Activated T-cell treated with anti-CD3 and anti-CD28 coated beads, Interleukin-2, amount 50 U/mL, for 72 hours (primary cell): ENCODE measurements at regions not wholly inside any gene's neighbourhood (a gene's known extent, or its start where the extent isn't known, plus 50 kb on each side); places are given as distances from the start of the nearest gene placed in this dataset.
"Not testable (repeated sequence)": the region's sequence is repeated elsewhere in the genome, so short reads cannot be mapped to it uniquely, and the experiment has no call there.

Experiments
- ATAC-seq, 2 donors: fragments of 150-1000 bp; cut with Tn5 transposase; replicated peaks in 1 of 2; 2 replicates each; pipeline ENCODE4 v1.10.0; 2021; ENCODE audit warnings: moderate library complexity in 2 of 2, mild to moderate bottlenecking in 1 of 2
- DNase-seq, 2 donors: peaks; one replicate each; pipeline ENCODE4 v3.0.0; 2021 to 2022; ENCODE audit warnings: mixed read lengths in 1 of 2
- H3K27ac Mint-ChIP-seq: one replicate; pipeline ENCODE4 v1.8.0; 2022; ENCODE audit warnings: mild to moderate bottlenecking, moderate library complexity, mixed read lengths
- H3K27me3 Mint-ChIP-seq: one replicate; pipeline ENCODE4 v1.8.0; 2022; ENCODE audit warnings: low read depth, mixed read lengths
- H3K36me3 Mint-ChIP-seq, 2 donors: one replicate each; pipeline ENCODE4 v1.8.0; 2022; ENCODE audit warnings: mixed read lengths in 2 of 2, mild to moderate bottlenecking in 1 of 2; ENCODE audit not compliant: insufficient read depth in 2 of 2
- H3K4me1 Mint-ChIP-seq: one replicate; pipeline ENCODE4 v1.8.0; 2022; ENCODE audit warnings: low read depth, mixed read lengths
- H3K4me3 Mint-ChIP-seq, 2 donors: one replicate each; pipeline ENCODE4 v1.8.0; 2022; ENCODE audit warnings: mild to moderate bottlenecking in 2 of 2, mixed read lengths in 2 of 2, moderate library complexity in 2 of 2
- H3K9me3 Mint-ChIP-seq, 2 donors: one replicate each; pipeline ENCODE4 v1.8.0; 2022; ENCODE audit warnings: mixed read lengths in 2 of 2

DNA sequence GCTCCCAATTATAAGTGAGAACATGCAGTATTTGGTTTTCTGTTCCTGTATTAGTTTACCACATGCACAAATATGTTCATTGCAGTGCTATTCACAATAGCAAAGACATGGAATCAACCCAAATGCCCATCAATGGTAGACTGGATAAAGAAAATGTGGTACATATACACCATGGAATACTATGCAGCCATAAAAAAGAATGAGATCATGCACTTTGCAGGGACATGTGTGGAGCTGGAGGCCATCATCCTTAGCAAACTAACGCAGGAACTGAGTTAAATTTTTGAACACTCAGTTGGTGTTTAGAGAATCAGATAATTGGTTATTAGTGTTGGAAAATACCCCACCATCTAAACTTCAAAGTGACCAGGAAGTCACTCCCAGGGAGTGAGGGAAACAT, 111.2 kb upstream of the LYZL2 start:
- H3K9me3 Mint-ChIP-seq, H3K27ac Mint-ChIP-seq, H3K36me3 Mint-ChIP-seq, DNase-seq, H3K27me3 Mint-ChIP-seq, H3K4me3 Mint-ChIP-seq, ATAC-seq: not testable (repeated sequence)
- H3K4me1 Mint-ChIP-seq, result peaks cover 41% of the 10 kb centered on the region

DNA sequence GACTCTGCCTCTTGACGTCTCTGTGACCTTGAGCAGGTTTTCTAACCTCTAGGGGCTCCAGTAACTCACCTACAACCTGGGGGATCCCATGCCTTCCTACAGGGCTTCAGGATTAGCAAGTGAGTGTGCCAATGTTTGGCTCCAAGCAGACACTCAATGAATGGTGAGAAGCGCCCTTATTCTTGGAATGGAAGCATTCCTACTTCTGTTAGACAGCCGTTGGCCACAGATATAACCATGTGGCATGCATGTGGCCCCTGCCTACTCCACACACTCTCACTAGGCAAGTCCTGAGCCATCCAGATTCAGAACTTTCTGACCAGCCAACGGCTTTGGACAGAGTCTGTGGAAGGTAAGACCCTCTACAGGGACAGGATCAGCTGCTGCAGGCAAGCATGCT, 108.9 kb upstream of the LYZL2 start:
- H3K36me3 Mint-ChIP-seq, result peaks cover 0 to 4% of the 10 kb centered on the region in 2 donors
- DNase-seq (no peak), ATAC-seq (no peak)
- no peak overlapping the region for H3K4me3 Mint-ChIP-seq
- H3K27ac Mint-ChIP-seq, result no peak overlapping the region
- peaks cover 55% of the 10 kb centered on the region for H3K4me1 Mint-ChIP-seq
- H3K27me3 Mint-ChIP-seq, result no peaks in the 10 kb centered on the region
- H3K9me3 Mint-ChIP-seq, result peaks cover 2% of the 10 kb centered on the region in 2 donors

DNA sequence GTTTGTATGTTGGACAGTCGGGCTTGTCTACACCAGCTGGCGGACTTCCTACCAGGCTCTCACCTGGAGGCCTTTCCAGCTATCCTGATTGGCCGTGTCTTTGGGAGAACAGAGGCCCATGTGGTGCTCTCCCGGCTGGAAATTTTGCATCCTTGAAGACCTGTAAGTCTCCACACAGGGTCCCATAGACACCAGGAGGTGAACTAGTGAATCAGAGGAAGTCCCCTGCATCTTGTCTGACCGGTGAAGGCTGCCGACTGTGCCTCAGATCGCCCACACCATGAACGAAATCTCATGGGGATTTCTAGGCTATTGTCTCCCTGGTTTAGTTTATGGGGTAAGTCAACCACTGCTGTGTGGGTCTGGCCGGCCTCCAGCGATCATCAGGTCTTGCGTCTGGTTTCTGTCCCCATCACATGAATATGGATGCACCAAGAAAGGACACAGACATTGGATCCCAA, 108.4 kb upstream of the LYZL2 start:
- no peaks in the 10 kb centered on the region for H3K27me3 Mint-ChIP-seq
- H3K9me3 Mint-ChIP-seq, result peaks cover 2% of the 10 kb centered on the region in 2 donors
- H3K4me3 Mint-ChIP-seq, result no peak overlapping the region
- H3K27ac Mint-ChIP-seq, result no peak overlapping the region
- H3K4me1 Mint-ChIP-seq, result peaks cover 54% of the 10 kb centered on the region
- ATAC-seq, result peak; percentile 35 to 37
- DNase-seq, result peak; percentile 19 to 32
- H3K36me3 Mint-ChIP-seq, result peaks cover 0 to 4% of the 10 kb centered on the region in 2 donors

DNA sequence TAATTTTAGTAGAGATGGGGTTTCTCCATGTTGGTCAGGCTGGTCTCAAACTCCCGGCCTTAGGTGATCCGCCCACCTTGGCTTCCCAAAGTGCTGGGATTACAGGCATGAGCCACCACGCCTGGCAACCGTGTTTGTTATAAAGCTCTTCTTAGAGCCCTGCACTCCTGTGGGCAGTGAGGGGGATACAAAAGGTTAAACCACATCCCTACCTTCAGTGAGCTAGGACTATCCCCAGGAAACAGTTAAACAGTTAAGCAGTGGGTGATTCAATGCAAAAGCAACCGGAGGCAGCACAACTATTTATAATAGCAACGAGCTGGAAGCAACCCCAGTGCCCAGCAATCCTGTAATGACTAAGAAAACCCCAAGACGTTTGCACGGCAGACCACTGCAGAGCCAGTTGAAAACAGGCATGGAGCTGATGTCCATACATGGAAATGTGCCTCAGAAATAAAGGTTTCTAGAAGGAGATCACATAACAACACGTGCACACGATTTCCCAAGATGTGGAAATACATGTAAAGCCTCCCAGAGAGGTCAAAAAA, 107.2 kb upstream of the LYZL2 start:
- Mint-ChIP-seq H3K27me3 (no peaks in the 10 kb centered on the region), H3K27ac (peak overlapping the region; percentile 80), H3K36me3 (peaks cover 0 to 5% of the 10 kb centered on the region in 2 donors), H3K4me3 (peak overlapping the region; percentile 56 to 64), H3K9me3 (peaks cover 2% of the 10 kb centered on the region in 2 donors), H3K4me1 (peaks cover 42% of the 10 kb centered on the region)
- ATAC-seq (peak; percentile 92 to 95), DNase-seq (peak; percentile 57 to 65)

DNA sequence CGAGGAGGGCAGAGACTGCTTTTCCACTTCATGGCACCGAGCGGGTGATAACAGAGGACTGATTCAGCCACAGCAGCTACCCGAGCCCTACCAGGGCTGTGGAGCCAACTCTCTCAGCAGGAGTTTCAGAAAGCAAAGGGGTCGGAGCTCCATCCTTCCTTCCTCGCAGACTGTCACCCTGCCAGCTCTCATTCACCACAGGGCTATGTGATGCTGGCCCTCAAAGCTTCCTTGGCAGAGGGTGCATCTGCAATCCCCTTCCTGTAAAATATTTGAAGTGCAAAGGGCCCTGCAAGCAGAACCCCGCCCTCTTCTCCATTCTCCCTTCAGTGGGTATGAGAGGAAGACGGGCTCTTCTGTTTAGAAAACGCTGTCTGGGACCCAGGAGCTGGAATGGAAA, 105.3 kb upstream of the LYZL2 start:
- Mint-ChIP-seq H3K36me3 (peaks cover 0 to 5% of the 10 kb centered on the region in 2 donors), H3K27me3 (no peaks in the 10 kb centered on the region), H3K4me3 (no peak overlapping the region), H3K4me1 (peaks cover 40% of the 10 kb centered on the region), H3K9me3 (no peaks in the 10 kb centered on the region), H3K27ac (no peak overlapping the region)
- ATAC-seq (no peak), DNase-seq (no peak)

DNA sequence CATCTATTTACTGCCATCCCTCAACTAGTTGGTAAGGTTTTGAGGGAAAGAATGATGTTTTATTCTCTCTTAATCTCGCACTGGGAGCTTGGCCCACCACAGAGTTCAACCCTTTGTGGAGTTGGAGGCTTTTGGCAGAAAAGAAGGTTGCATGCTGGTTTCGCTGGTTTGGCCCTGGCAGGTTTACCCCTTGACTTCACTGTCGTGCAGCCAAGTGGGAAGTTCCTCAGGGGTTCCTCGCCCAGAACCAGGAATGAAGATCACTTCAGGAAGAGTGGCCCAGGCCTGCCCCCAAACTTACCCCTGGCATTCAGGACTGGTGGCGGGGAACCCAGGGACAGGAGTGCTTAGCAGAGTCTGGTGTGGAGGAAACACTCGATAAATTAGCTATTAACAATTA, 103.1 kb upstream of the LYZL2 start:
- no peak overlapping the region for H3K27ac Mint-ChIP-seq
- H3K9me3 Mint-ChIP-seq, result no peaks in the 10 kb centered on the region

DNA sequence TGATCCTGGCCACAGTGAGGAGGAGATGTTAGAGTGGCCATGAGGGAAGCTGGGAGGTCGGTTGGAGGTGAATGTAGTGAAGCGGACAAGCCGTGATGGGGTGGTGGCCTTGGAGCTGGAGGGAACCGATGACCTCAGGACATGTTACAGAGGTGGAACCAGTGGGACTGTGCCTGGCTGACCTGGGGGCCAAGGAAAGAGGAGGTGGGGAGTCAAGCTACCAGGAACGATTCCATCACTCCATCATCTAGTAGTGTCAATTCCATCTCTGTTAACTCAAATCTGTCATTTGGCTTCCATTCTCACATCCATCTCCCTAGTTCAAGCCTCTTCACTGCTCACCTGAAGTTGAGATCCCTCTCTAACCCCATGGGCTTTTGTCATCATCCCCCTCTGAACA, 102.4 kb upstream of the LYZL2 start:
- DNase-seq, result no peak
- H3K36me3 Mint-ChIP-seq, result peaks cover 0 to 1% of the 10 kb centered on the region in 2 donors

More for the DNA sequence above, 103.1 kb upstream of the LYZL2 start:
- Mint-ChIP-seq H3K4me1 (peaks cover 32% of the 10 kb centered on the region), H3K36me3 (peaks cover 0 to 1% of the 10 kb centered on the region in 2 donors), H3K27me3 (no peaks in the 10 kb centered on the region), H3K4me3 (no peak overlapping the region)
- DNase-seq (no peak), ATAC-seq (no peak)

DNA sequence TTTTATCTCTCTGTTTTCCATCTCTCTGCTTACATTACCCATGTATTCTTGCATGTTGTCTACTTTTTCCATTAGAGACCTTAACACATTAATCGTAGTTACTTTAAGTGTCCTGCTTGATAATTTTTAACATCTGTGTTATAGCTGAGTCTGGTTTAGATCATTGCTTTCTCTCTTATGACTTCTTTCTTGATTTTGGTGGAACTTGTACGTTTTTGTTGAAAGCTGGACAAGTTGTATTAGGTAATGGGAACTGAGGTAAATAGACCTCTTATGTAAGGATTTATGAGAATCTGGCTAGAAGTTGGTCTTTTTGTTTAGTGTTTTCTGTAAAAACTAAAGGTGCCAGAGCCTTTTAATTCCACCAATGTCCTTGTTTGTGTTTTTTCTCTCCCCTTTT, 100.8 kb upstream of the LYZL2 start:
- no peaks in the 10 kb centered on the region for H3K27me3 Mint-ChIP-seq
- H3K4me3 Mint-ChIP-seq, result no peak overlapping the region
- ATAC-seq, result no peak
- no peak for DNase-seq
- no peaks in the 10 kb centered on the region for H3K9me3 Mint-ChIP-seq
- peaks cover 0 to 1% of the 10 kb centered on the region in 2 donors for H3K36me3 Mint-ChIP-seq
- peaks cover 32% of the 10 kb centered on the region for H3K4me1 Mint-ChIP-seq
- H3K27ac Mint-ChIP-seq, result no peak overlapping the region

More for the DNA sequence above, 102.4 kb upstream of the LYZL2 start:
- Mint-ChIP-seq H3K27ac (no peak overlapping the region), H3K4me3 (no peak overlapping the region), H3K27me3 (no peaks in the 10 kb centered on the region), H3K9me3 (no peaks in the 10 kb centered on the region), H3K4me1 (peaks cover 29% of the 10 kb centered on the region)
- ATAC-seq, result no peak

DNA sequence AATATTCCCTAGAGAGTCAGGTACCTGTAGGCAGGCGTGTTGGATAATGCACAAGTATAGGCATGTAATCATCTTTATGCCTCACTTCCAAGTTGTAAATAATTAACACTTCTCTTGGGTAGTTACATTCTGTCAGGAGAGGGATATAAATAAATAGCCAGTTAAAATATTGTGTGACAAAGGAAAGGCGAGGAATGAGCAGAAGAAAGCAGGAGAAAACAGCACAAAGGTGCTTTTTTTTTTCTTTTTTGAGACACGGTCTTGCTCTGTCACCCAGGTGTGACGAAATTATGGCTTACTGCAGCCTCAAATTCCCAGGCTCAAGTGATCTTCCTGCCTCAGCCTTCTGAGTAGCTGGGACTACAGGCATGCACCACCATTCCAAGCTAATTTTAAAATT, 99.2 kb upstream of the LYZL2 start:
- peaks cover 24% of the 10 kb centered on the region for H3K4me1 Mint-ChIP-seq
- DNase-seq, result no peak
- H3K27me3 Mint-ChIP-seq, result no peaks in the 10 kb centered on the region
- H3K4me3 Mint-ChIP-seq, result no peak overlapping the region
- H3K27ac Mint-ChIP-seq, result no peak overlapping the region
- H3K36me3 Mint-ChIP-seq, result peaks cover 0 to 1% of the 10 kb centered on the region in 2 donors
- H3K9me3 Mint-ChIP-seq, result no peaks in the 10 kb centered on the region
- ATAC-seq, result no peak

DNA sequence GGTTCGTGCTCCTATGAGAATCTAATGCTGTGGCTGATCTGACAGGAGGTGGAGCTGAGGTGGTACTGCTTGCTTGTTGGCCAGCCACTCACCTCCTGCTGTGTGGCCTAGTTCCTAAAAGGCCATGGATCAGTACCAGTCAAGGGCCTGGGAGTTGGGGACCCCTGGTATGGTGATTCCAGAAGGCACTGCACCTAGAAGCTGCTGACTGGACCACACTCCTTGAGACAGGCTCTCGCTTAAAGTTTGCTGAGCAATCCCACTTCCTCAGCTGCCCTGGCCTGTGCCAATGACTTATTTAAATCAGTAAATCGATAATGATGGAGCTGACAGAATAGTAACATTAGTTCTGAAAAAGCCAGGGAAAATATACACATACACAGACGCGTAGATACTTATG, 98.6 kb upstream of the LYZL2 start:
- Mint-ChIP-seq H3K36me3 (peaks cover 0 to 1% of the 10 kb centered on the region in 2 donors), H3K4me3 (no peak overlapping the region), H3K27ac (no peak overlapping the region), H3K9me3 (no peaks in the 10 kb centered on the region), H3K27me3 (no peaks in the 10 kb centered on the region), H3K4me1 (peaks cover 24% of the 10 kb centered on the region)
- DNase-seq (no peak), ATAC-seq (no peak)

DNA sequence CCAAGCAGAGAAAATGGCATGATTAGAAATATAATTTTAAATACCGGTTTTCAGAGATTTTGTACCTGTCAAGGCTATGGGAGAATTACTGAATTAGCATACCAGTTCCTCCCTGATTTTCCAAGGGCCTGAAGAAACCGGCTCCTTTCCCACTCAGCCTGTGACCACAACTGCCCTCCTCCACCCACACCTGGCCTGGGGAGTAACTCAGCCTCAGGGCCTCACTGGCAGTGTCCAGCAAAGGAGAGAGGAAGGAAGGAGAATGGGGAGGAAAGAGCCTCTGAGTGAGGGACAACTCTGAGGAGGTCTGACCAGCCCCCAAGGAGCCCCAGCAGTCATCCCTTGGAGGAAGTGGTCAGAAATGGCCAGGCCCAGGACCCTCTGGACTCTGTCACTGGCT, 98.0 kb upstream of the LYZL2 start:
- DNase-seq, result no peak
- ATAC-seq, result no peak
- no peaks in the 10 kb centered on the region for H3K27me3 Mint-ChIP-seq
- peaks cover 24% of the 10 kb centered on the region for H3K4me1 Mint-ChIP-seq
- H3K27ac Mint-ChIP-seq, result no peak overlapping the region
- H3K9me3 Mint-ChIP-seq, result no peaks in the 10 kb centered on the region
- no peak overlapping the region for H3K4me3 Mint-ChIP-seq
- peaks cover 0 to 1% of the 10 kb centered on the region in 2 donors for H3K36me3 Mint-ChIP-seq

DNA sequence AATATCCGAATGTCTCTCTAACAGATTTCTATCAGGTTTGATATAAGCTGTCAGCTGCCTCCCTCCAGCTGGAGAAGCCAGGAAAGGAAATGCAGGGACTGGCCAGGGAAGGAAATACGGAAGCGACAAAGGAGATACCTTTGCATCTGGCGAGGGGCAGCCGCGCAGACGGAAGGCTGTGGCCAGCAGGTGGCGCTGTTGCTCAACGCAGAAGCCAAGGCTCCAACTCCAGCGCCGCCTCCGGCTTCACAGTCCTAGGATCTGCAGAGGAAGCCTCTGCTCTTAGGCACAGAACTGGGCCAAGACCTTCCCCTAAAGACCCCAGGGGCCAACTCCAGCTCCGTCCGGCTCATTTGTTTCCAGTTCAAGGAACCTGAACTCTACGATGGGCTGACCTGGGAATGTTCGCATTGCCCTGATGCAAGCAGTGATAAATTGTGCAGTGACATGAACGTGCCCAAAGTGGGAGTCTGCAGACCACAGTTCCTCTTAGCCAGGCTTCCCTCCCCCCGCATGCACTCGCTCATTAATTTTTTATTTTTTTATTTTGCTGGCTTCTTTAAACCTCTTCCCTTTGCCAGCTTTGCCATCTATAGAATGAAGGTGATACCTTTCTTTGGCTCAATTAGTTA, 97.3 kb upstream of the LYZL2 start:
- peak overlapping the region in 1 of 2 donors; percentile 37 for H3K4me3 Mint-ChIP-seq
- H3K27me3 Mint-ChIP-seq, H3K9me3 Mint-ChIP-seq, H3K36me3 Mint-ChIP-seq, H3K27ac Mint-ChIP-seq: not testable (repeated sequence)
- ATAC-seq (peak; percentile 92 to 96), DNase-seq (peak; percentile 83 to 90)
- peaks cover 24% of the 10 kb centered on the region for H3K4me1 Mint-ChIP-seq

DNA sequence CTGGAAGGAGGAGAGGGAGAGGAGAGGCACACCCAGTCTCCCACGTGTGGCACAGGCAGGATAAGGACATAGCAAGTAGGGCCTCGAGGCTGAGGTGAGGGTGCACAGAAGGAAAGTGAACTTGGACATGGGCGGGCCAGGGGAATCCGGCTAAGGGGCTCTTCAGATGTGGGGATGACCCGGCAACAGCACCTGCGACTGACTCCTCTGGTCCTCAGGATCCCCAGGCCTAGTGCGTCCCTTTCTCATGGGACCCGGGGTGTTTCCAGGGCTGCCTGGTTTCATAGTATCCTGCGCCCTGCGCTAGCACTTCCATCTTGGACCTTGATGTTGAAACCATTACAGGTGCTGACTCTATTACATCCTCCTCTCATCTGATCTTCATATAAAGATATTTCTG, 96.1 kb upstream of the LYZL2 start:
- Mint-ChIP-seq H3K4me3 (no peak overlapping the region), H3K9me3 (no peaks in the 10 kb centered on the region), H3K36me3 (no peaks in the 10 kb centered on the region), H3K27ac (no peak overlapping the region), H3K27me3 (no peaks in the 10 kb centered on the region), H3K4me1 (peaks cover 24% of the 10 kb centered on the region)
- ATAC-seq (no peak), DNase-seq (no peak)

DNA sequence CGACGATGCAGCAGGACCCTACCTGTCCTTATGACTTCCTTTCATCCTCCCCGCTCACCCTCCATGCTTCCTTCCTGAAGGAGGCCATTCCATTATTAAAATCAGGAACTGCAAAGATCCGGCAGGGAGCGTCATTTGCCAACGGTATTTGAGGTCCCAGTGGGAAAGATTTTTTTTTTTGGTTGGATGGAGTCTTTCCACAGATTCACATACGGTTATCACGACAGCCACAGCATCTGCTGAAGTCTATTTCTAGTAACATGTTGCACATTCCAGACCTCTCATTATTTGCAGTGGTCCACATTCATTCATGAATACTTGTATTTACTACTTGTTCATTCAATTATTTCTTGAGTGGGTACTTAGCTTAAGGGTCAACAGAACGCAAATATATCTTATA, 94.7 kb upstream of the LYZL2 start:
- Mint-ChIP-seq H3K27ac (no peak overlapping the region), H3K4me3 (no peak overlapping the region), H3K27me3 (no peaks in the 10 kb centered on the region), H3K4me1 (peaks cover 24% of the 10 kb centered on the region), H3K9me3 (no peaks in the 10 kb centered on the region), H3K36me3 (no peaks in the 10 kb centered on the region)
- ATAC-seq, result no peak
- DNase-seq, result no peak
